Caco-2 (cell line): ENCODE measurements at regions not wholly inside any gene's neighbourhood (a gene's known extent, or its start where the extent isn't known, plus 50 kb on each side); places are given as distances from the start of the nearest gene placed in this dataset.

Source experiments
- BruUV-seq: library from RNA; stranded (reverse); fragments of 400-500 nt; replicated peaks from 2 replicates; lab custom pipeline; 2021; lab: Mats Ljungman, UMichigan
- CTCF ChIA-PET: fragments of 300-600 bp; sonication (Branson Sonifier 250); formaldehyde crosslinking; loops from one replicate; lab custom pipeline; 2022; ENCODE audit warnings: antibody characterized with exemption; lab: Charles Lee
- POLR2A ChIA-PET: fragments of 300-600 bp; sonication (Branson Sonifier 250); formaldehyde crosslinking; loops from one replicate; lab custom pipeline; 2022; ENCODE audit warnings: antibody characterized with exemption; lab: Charles Lee
- DNase-seq, 2 experiments: peaks; one replicate each; pipeline versions ENCODE4 v3.0.0 to v3.0.0-alpha.2; 2020 to 2022
- H3K27me3 ChIP-seq: replicated peaks from 2 replicates; pipeline ENCODE4 v1.6.0; 2011; ENCODE audit warnings: low read length; ENCODE audit not compliant: control insufficient read depth, insufficient read depth
- H3K36me3 ChIP-seq: 2 replicates; pipeline ENCODE4 v1.5.1; 2011; ENCODE audit warnings: low read length; ENCODE audit not compliant: control insufficient read depth, insufficient read depth
- H3K4me1 ChIP-seq: fragments of 250-450 bp; sonication (Bioruptor Pico); 2 replicates; pipeline ENCODE4 v1.5.1; 2020; ENCODE audit warnings: mild to moderate bottlenecking
- H3K4me3 ChIP-seq: 2 replicates; pipeline ENCODE4 v1.5.1; 2011; ENCODE audit warnings: low read depth, mild to moderate bottlenecking, control low read depth, low read length
- H3K9me3 ChIP-seq: fragments of 250-450 bp; sonication (Bioruptor Pico); 2 replicates; pipeline ENCODE4 v1.5.1; 2020; ENCODE audit warnings: mild to moderate bottlenecking, moderate library complexity
- H3K27ac Mint-ChIP-seq: one replicate; pipeline ENCODE4 v1.8.0; 2022; ENCODE audit warnings: mixed read lengths; ENCODE audit not compliant: unreplicated experiment
- H3K27me3 Mint-ChIP-seq: one replicate; pipeline ENCODE4 v1.8.0; 2022; ENCODE audit warnings: mixed read lengths; ENCODE audit not compliant: insufficient read depth, unreplicated experiment
- H3K36me3 Mint-ChIP-seq: one replicate; pipeline ENCODE4 v1.8.0; 2022; ENCODE audit warnings: mild to moderate bottlenecking, mixed read lengths; ENCODE audit not compliant: insufficient read depth, unreplicated experiment
- H3K4me1 Mint-ChIP-seq: one replicate; pipeline ENCODE4 v1.8.0; 2022; ENCODE audit warnings: low read depth, mixed read lengths; ENCODE audit not compliant: unreplicated experiment
- H3K4me3 Mint-ChIP-seq: one replicate; pipeline ENCODE4 v1.8.0; 2022; ENCODE audit warnings: mild to moderate bottlenecking, moderate library complexity, mixed read lengths; ENCODE audit not compliant: unreplicated experiment
- H3K9me3 Mint-ChIP-seq: one replicate; pipeline ENCODE4 v1.8.0; 2022; ENCODE audit warnings: mixed read lengths; ENCODE audit not compliant: unreplicated experiment
- intact Hi-C: fragments of 100-400 bp; cut with micrococcal nuclease; formaldehyde crosslinking; loops from one replicate; pipeline ENCODE4 v1.10.0; 2022; ENCODE audit not compliant: unreplicated experiment
- TF ChIP-seq, protein P1 (sequence below), 2 experiments: fragments of 200-600 bp in 1 of 2; IDR thresholded peaks; 1 replicate in 1 of 2; 2 replicates in 1 of 2; pipeline versions ENCODE4 v1.5.1 to v1.8.0; 2011 to 2022; ENCODE audit warnings: antibody characterized with exemption in 1 of 2, control low read depth in 1 of 2, inconsistent platforms in 1 of 2, low read depth in 1 of 2, low read length in 1 of 2, mild to moderate bottlenecking in 1 of 2, moderate library complexity in 1 of 2; ENCODE audit not compliant: insufficient read depth in 1 of 2, severe bottlenecking in 1 of 2, unreplicated experiment in 1 of 2

GRCh38 chr11:101306721-101307120, 177.1 kb upstream of the PGR start:
- Mint-ChIP-seq H3K4me1 (no peaks in the 10 kb centered on the region), H3K36me3 (no peaks in the 10 kb centered on the region), H3K27me3 (peaks cover 4% of the 10 kb centered on the region), H3K4me3 (no peak overlapping the region), H3K27ac (no peak overlapping the region), H3K9me3 (no peaks in the 10 kb centered on the region)
- ChIA-PET POLR2A (no interaction called here), CTCF (no interaction called here)
- Histone ChIP-seq H3K9me3 (no peaks in the 10 kb centered on the region), H3K27me3 (no peaks in the 10 kb centered on the region), H3K4me3 (no peak overlapping the region), H3K36me3 (no peaks in the 10 kb centered on the region), H3K4me1 (no peaks in the 10 kb centered on the region)
- TF ChIP-seq, protein P1, sequence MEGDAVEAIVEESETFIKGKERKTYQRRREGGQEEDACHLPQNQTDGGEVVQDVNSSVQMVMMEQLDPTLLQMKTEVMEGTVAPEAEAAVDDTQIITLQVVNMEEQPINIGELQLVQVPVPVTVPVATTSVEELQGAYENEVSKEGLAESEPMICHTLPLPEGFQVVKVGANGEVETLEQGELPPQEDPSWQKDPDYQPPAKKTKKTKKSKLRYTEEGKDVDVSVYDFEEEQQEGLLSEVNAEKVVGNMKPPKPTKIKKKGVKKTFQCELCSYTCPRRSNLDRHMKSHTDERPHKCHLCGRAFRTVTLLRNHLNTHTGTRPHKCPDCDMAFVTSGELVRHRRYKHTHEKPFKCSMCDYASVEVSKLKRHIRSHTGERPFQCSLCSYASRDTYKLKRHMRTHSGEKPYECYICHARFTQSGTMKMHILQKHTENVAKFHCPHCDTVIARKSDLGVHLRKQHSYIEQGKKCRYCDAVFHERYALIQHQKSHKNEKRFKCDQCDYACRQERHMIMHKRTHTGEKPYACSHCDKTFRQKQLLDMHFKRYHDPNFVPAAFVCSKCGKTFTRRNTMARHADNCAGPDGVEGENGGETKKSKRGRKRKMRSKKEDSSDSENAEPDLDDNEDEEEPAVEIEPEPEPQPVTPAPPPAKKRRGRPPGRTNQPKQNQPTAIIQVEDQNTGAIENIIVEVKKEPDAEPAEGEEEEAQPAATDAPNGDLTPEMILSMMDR (IDR thresholded peaks at IDR 0.05; ENCODE audit: insufficient read depth in 1 of 2, low read depth in 1 of 2, low read length in 1 of 2, severe bottlenecking in 1 of 2, unreplicated experiment in 1 of 2): no peak
- intact Hi-C loops: no loop called here
- no peak for DNase-seq
- no TSS peak for BruUV-seq

GRCh38 chr11:101305496-101305895, 175.9 kb upstream of the PGR start:
- H3K4me1 ChIP-seq: no peaks in the 10 kb centered on the region
- TF ChIP-seq, protein P1 (IDR thresholded peaks at IDR 0.05; ENCODE audit: insufficient read depth in 1 of 2, low read depth in 1 of 2, low read length in 1 of 2, severe bottlenecking in 1 of 2, unreplicated experiment in 1 of 2): no peak
- BruUV-seq: no TSS peak
- Mint-ChIP-seq H3K27me3 (peaks cover 4% of the 10 kb centered on the region), H3K4me3 (no peak overlapping the region), H3K36me3 (no peaks in the 10 kb centered on the region), H3K27ac (no peak overlapping the region), H3K4me1 (no peaks in the 10 kb centered on the region), H3K9me3 (no peaks in the 10 kb centered on the region)
- DNase-seq: no peak
- ChIA-PET POLR2A (interaction anchor here (0.7 kb wide), 1 partner anchor 321 kb away, joined by 11 read pairs; no protein-coding TSS in a partner anchor), CTCF (no interaction called here)
- intact Hi-C loops: no loop called here
- no peaks in the 10 kb centered on the region for H3K9me3 ChIP-seq
- no peaks in the 10 kb centered on the region for H3K27me3 ChIP-seq
- no peaks in the 10 kb centered on the region for H3K36me3 ChIP-seq
- no peak overlapping the region for H3K4me3 ChIP-seq

- no peaks in the 10 kb centered on the region for H3K36me3 Mint-ChIP-seq
- DNase-seq: no peak
- intact Hi-C loops: no loop called here
- BruUV-seq: no TSS peak
- Histone ChIP-seq H3K4me3 (no peak overlapping the region), H3K27me3 (no peaks in the 10 kb centered on the region), H3K9me3 (no peaks in the 10 kb centered on the region), H3K4me1 (no peaks in the 10 kb centered on the region), H3K36me3 (no peaks in the 10 kb centered on the region)
- H3K4me3 Mint-ChIP-seq: no peak overlapping the region
- no peak overlapping the region for H3K27ac Mint-ChIP-seq
- no peaks in the 10 kb centered on the region for H3K4me1 Mint-ChIP-seq
- POLR2A ChIA-PET: no interaction called here
- peaks cover 8% of the 10 kb centered on the region for H3K27me3 Mint-ChIP-seq
- TF ChIP-seq, protein P1 (IDR thresholded peaks at IDR 0.05; ENCODE audit: insufficient read depth in 1 of 2, low read depth in 1 of 2, low read length in 1 of 2, severe bottlenecking in 1 of 2, unreplicated experiment in 1 of 2): no peak
- CTCF ChIA-PET: no interaction called here
- peaks cover 11% of the 10 kb centered on the region for H3K9me3 Mint-ChIP-seq
Measured at GRCh38 chr11:101299210-101299609, 169.6 kb upstream of the PGR start.
